GM23338 (cell line): ENCODE measurements at regions not wholly inside any gene's neighbourhood (a gene's known extent, or its start where the extent isn't known, plus 50 kb on each side); places are given as distances from the start of the nearest gene placed in this dataset.

Experiments
- ATAC-seq: fragments of 200-7000 bp; cut with Tn5 transposase; 3 replicates; pipeline ENCODE4 v1.9.1; 2020
- DNase-seq: peaks from one replicate; pipeline ENCODE4 v3.0.0-alpha.2; 2015; ENCODE audit warnings: low spot score
- H2AFZ ChIP-seq: fragments of 200-600 bp; sonication (generic); 2 replicates; pipeline ENCODE4 v1.8.0; 2016; ENCODE audit warnings: antibody characterized with exemption, mild to moderate bottlenecking, moderate library complexity
- H3F3A ChIP-seq: fragments of 200-600 bp; sonication (generic); replicated peaks from 2 replicates; pipeline ENCODE4 v1.8.0; 2017; ENCODE audit warnings: antibody characterized with exemption, mixed run types, low read depth
- H3K27ac ChIP-seq: fragments of 200-600 bp; sonication (generic); 2 replicates; pipeline ENCODE4 v1.6.1; 2016; ENCODE audit warnings: low read depth
- H3K27me3 ChIP-seq: fragments of 200-600 bp; sonication (generic); 2 replicates; pipeline ENCODE4 v1.8.0; 2016; ENCODE audit warnings: mild to moderate bottlenecking, mixed run types, moderate library complexity; ENCODE audit not compliant: insufficient read depth
- H3K36me3 ChIP-seq: fragments of 200-600 bp; sonication (generic); 2 replicates; pipeline ENCODE4 v1.8.0; 2016; ENCODE audit warnings: mild to moderate bottlenecking; ENCODE audit not compliant: insufficient read depth
- H3K4me1 ChIP-seq: fragments of 200-600 bp; sonication (generic); 2 replicates; pipeline ENCODE4 v1.8.0; 2016; ENCODE audit warnings: mild to moderate bottlenecking, moderate library complexity; ENCODE audit not compliant: insufficient read depth
- H3K4me2 ChIP-seq: fragments of 200-600 bp; sonication (generic); 2 replicates; pipeline ENCODE4 v1.7.1; 2017; ENCODE audit warnings: mixed run types
- H3K4me3 ChIP-seq: fragments of 200-600 bp; sonication (generic); 2 replicates; pipeline ENCODE4 v1.6.1; 2016; ENCODE audit warnings: mixed run types
- H3K79me2 ChIP-seq: fragments of 200-600 bp; sonication (generic); replicated peaks from 2 replicates; pipeline ENCODE4 v1.8.0; 2017; ENCODE audit warnings: mild to moderate bottlenecking; ENCODE audit not compliant: insufficient read depth
- H3K9me2 ChIP-seq: fragments of 200-600 bp; sonication (generic); 2 replicates; pipeline ENCODE4 v1.8.0; 2017; ENCODE audit not compliant: insufficient read depth
- H4K20me1 ChIP-seq: fragments of 200-600 bp; sonication (generic); replicated peaks from 2 replicates; pipeline ENCODE4 v1.8.0; 2017; ENCODE audit warnings: mild to moderate bottlenecking; ENCODE audit not compliant: insufficient read depth
- H3K27ac Mint-ChIP-seq: 2 replicates; pipeline ENCODE4 v1.8.0; 2020; ENCODE audit warnings: inconsistent platforms, mild to moderate bottlenecking, moderate library complexity, mixed read lengths
- H3K27me3 Mint-ChIP-seq: 3 replicates; pipeline ENCODE4 v1.8.0; 2022; ENCODE audit warnings: low read depth, mild to moderate bottlenecking, moderate library complexity, mixed read lengths, inconsistent platforms; ENCODE audit not compliant: insufficient read depth, poor library complexity
- H3K36me3 Mint-ChIP-seq: 3 replicates; pipeline ENCODE4 v1.8.0; 2021; ENCODE audit warnings: low read depth, mild to moderate bottlenecking, inconsistent platforms, moderate library complexity, mixed read lengths
- H3K4me1 Mint-ChIP-seq: 3 replicates; pipeline ENCODE4 v1.8.0; 2020; ENCODE audit warnings: mild to moderate bottlenecking, inconsistent platforms, mixed read lengths
- H3K4me3 Mint-ChIP-seq: 3 replicates; pipeline ENCODE4 v1.8.0; 2021; ENCODE audit warnings: moderate library complexity, mild to moderate bottlenecking, inconsistent platforms, mixed read lengths
- H3K9me3 Mint-ChIP-seq: 3 replicates; pipeline ENCODE4 v1.8.0; 2020; ENCODE audit warnings: moderate library complexity, mild to moderate bottlenecking, inconsistent platforms, mixed read lengths
- CREB1 ChIP-seq: fragments of 250-450 bp; sonication (Bioruptor Pico); IDR thresholded peaks from 2 replicates; pipeline ENCODE4 v1.5.0; 2020; ENCODE audit warnings: low read depth, mild to moderate bottlenecking, moderate library complexity
- CTCF ChIP-seq, 2 experiments: fragments of 200-600 bp in 1 of 2; sonication (generic) in 1 of 2; conservative IDR thresholded peaks; 2 replicates each; pipeline versions ENCODE4 v1.5.1 to v1.6.1; 2016 to 2017; ENCODE audit warnings: antibody characterized with exemption in 2 of 2, low read depth in 2 of 2, mild to moderate bottlenecking in 2 of 2, moderate library complexity in 1 of 2
- EZH2 ChIP-seq: fragments of 200-600 bp; sonication (generic); IDR thresholded peaks from one replicate; pipeline ENCODE4 v1.8.0; 2017; ENCODE audit warnings: antibody characterized with exemption, mild to moderate bottlenecking, low read depth; ENCODE audit not compliant: unreplicated experiment
- EZH2phosphoT487 ChIP-seq: fragments of 200-600 bp; sonication (generic); IDR thresholded peaks from one replicate; pipeline ENCODE4 v1.8.1; 2018; ENCODE audit warnings: antibody characterized with exemption; ENCODE audit not compliant: unreplicated experiment
- JUNB ChIP-seq: IDR thresholded peaks from one replicate; pipeline ENCODE4 v1.6.1; 2016; ENCODE audit warnings: antibody characterized with exemption; ENCODE audit not compliant: unreplicated experiment
- NANOG ChIP-seq: IDR thresholded peaks from 2 replicates; pipeline ENCODE4 v1.6.1; 2016; ENCODE audit warnings: antibody characterized with exemption, borderline replicate concordance
- REST ChIP-seq: IDR thresholded peaks from one replicate; pipeline ENCODE4 v1.6.1; 2018; ENCODE audit warnings: antibody characterized with exemption; ENCODE audit not compliant: unreplicated experiment
- STAT1 ChIP-seq: IDR thresholded peaks from one replicate; pipeline ENCODE4 v1.6.1; 2016; ENCODE audit warnings: antibody characterized with exemption; ENCODE audit not compliant: unreplicated experiment
- ZNF114 ChIP-seq: fragments of 250-450 bp; sonication (Bioruptor Pico); IDR thresholded peaks from 2 replicates; pipeline ENCODE4 v1.5.0; 2020; ENCODE audit warnings: mild to moderate bottlenecking, moderate library complexity
- ZNF331 ChIP-seq: fragments of 250-450 bp; sonication (Bioruptor Pico); IDR thresholded peaks from 2 replicates; pipeline ENCODE4 v1.5.0; 2020; ENCODE audit warnings: low read depth, mild to moderate bottlenecking, moderate library complexity

DNA sequence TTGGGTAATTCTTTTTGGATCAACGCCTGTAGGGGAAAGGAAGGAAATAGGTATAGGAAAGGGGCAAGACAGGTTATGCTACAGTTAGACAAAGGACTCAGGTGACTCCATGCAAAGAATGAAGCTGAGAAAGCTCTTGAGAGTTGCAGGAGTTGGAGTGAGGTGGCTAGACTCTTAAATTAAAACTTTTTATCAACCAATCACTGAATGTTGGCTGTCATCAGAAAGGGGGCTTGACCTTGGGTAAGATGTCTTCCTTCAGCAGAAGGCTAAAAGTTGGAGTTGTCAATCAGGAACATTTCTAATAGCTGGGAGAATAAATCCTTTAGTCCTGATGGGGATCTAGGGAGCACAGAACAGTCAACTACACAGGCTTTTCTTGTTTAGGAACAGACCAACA is 595.4 kb downstream of the SLC16A7 start (continued):
- no peak for TF ChIP-seq REST
- TF ChIP-seq CTCF (conservative IDR thresholded peaks at IDR 0.05; ENCODE audit: low read depth in 2 of 2), result no peak
- no peak for TF ChIP-seq STAT1
- TF ChIP-seq JUNB, result no peak
- TF ChIP-seq CREB1 (CRISPR knock-in tag), result no peak
- TF ChIP-seq EZH2phosphoT487, result no peak
- TF ChIP-seq ZNF331, result no peak

DNA sequence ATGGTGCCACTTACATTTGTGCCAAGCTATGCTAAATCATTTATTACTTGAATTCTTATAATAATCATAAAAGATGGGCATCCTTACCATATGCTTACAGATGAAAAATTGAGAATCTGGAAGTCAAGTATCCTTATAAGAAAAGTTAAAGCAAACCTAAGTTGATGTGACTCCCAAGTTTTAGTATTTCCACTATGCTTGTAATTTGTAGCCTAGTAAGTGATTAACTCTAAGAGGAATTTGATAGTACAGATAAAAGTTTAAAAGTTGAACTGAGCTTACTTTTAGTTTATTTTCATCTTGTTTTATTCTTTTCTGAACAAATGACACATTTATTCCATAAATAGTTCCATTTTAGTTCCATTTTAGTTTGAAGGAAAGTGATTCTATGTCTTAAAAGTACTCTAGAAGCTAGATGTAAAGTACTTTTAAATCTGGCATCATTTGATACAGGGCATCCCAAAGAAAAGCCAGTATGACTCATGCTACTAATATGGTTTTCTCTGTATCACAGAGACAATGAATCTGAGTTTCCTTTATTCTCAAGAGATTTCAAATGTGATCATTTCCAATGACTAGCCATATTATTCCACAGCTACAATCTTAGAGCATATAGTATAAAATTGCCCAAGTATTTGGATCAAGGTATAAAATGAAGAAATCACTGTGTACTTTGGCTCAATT is 596.0 kb downstream of the SLC16A7 start:
- H3K4me2 ChIP-seq, result no peak overlapping the region
- Mint-ChIP-seq H3K36me3 (no peaks in the 10 kb centered on the region), H3K27me3 (no peaks in the 10 kb centered on the region), H3K4me1 (peaks cover 1% of the 10 kb centered on the region; the same call in 2 of the 3 replicates), H3K9me3 (no peaks in the 10 kb centered on the region), H3K27ac (no peak overlapping the region), H3K4me3 (no peak overlapping the region)
- H4K20me1 ChIP-seq, result no peaks in the 10 kb centered on the region
- no peak overlapping the region for H2AFZ ChIP-seq
- no peaks in the 10 kb centered on the region for H3K79me2 ChIP-seq
- H3K4me3 ChIP-seq, result no peak overlapping the region
- ATAC-seq (no peak), DNase-seq (no peak)
- H3K9me2 ChIP-seq, result no peaks in the 10 kb centered on the region
- H3K4me1 ChIP-seq, result no peaks in the 10 kb centered on the region
- no peaks in the 10 kb centered on the region for H3K27me3 ChIP-seq
- H3F3A ChIP-seq, result no peaks in the 10 kb centered on the region
- no peaks in the 10 kb centered on the region for H3K36me3 ChIP-seq
- H3K27ac ChIP-seq, result no peak overlapping the region
- no peak for TF ChIP-seq ZNF114 (CRISPR knock-in tag)
- TF ChIP-seq EZH2, result no peak
- TF ChIP-seq ZNF331, result no peak
- TF ChIP-seq JUNB, result no peak
- TF ChIP-seq REST, result no peak
- TF ChIP-seq STAT1, result no peak
- no peak for TF ChIP-seq CTCF (conservative IDR thresholded peaks at IDR 0.05; ENCODE audit: low read depth in 2 of 2)
- TF ChIP-seq NANOG, result no peak
- TF ChIP-seq EZH2phosphoT487, result no peak
- TF ChIP-seq CREB1 (CRISPR knock-in tag), result no peak
